K562 (cell line): ENCODE measurements at regions not wholly inside any gene's neighbourhood (a gene's known extent, or its start where the extent isn't known, plus 50 kb on each side); places are given as distances from the start of the nearest gene placed in this dataset.

Experiments
- ARID4B ChIP-seq: sonication (generic); formaldehyde crosslinking; IDR thresholded peaks from 2 replicates; pipeline ENCODE4 v1.8.0; 2022; ENCODE audit warnings: mild to moderate bottlenecking, missing genetic modification reagents
- BRCA1 ChIP-seq, 2 experiments: fragments of 450-650 bp in 1 of 2; sonication (generic) in 1 of 2; formaldehyde crosslinking in 1 of 2; IDR thresholded peaks; 2 replicates each; pipeline versions ENCODE4 v1.5.0 to v1.6.1; 2017 to 2020; ENCODE audit warnings: mild to moderate bottlenecking in 1 of 2, missing genetic modification reagents in 1 of 2
- EHMT2 ChIP-seq: fragments of 450-650 bp; IDR thresholded peaks from 2 replicates; pipeline ENCODE4 v1.6.1; 2018; ENCODE audit warnings: antibody characterized with exemption
- KLF16 ChIP-seq: IDR thresholded peaks from 2 replicates; pipeline ENCODE4 v1.6.1; 2016; ENCODE audit warnings: antibody characterized with exemption
- NR2C2 ChIP-seq, 2 experiments: fragments of 200-800 bp in 1 of 2; sonication (Bioruptor generic) in 1 of 2; sonication (generic) in 1 of 2; formaldehyde crosslinking in 1 of 2; IDR thresholded peaks; 2 replicates each; pipeline versions ENCODE4 v1.6.1 to v1.8.0; 2016 to 2022; ENCODE audit warnings: mild to moderate bottlenecking in 1 of 2, missing compliant biosample characterization in 1 of 2, missing genetic modification characterization in 1 of 2, missing genetic modification reagents in 1 of 2
- ZNF143 ChIP-seq: sonication (generic); formaldehyde crosslinking; IDR thresholded peaks from 2 replicates; pipeline ENCODE4 v1.9.0; 2022; ENCODE audit warnings: mild to moderate bottlenecking, missing genetic modification reagents
- ZNF586 ChIP-seq: fragments of 450-650 bp; formaldehyde crosslinking; conservative IDR thresholded peaks from 2 replicates; pipeline ENCODE4 v1.4.0; 2020; ENCODE audit warnings: mild to moderate bottlenecking, moderate library complexity
- ZNF707 ChIP-seq: fragments of 250-450 bp; sonication (Bioruptor Pico); conservative IDR thresholded peaks from 2 replicates; pipeline ENCODE4 v1.8.0; 2022; ENCODE audit warnings: inconsistent platforms, mild to moderate bottlenecking, moderate library complexity

GRCh38 chr18:5626130-5626880, 82.5 kb upstream of the EPB41L3 start (continued):
- no peak for TF ChIP-seq ARID4B (CRISPR knock-in tag)
- no peak for TF ChIP-seq EHMT2
- TF ChIP-seq NR2C2 (CRISPR knock-in tag; IDR thresholded peaks at IDR 0.05): no peak
- no peak for TF ChIP-seq NR2C2 (tag; IDR thresholded peaks at IDR 0.05)
- TF ChIP-seq BRCA1 (IDR thresholded peaks at IDR 0.05): no peak
- TF ChIP-seq BRCA1 (CRISPR knock-in tag; IDR thresholded peaks at IDR 0.05): no peak
- no peak for TF ChIP-seq KLF16
- TF ChIP-seq ZNF586 (CRISPR knock-in tag): no peak
- TF ChIP-seq ZNF143 (CRISPR knock-in tag): no peak
- TF ChIP-seq ZNF707: no peak
- TF ChIP-seq, all 486 proteins: peak for 0
